HepG2 (cell line): ENCODE measurements at regions not wholly inside any gene's neighbourhood (a gene's known extent, or its start where the extent isn't known, plus 50 kb on each side); places are given as distances from the start of the nearest gene placed in this dataset.

Source experiments
- ATAC-seq: fragments of 200-7000 bp; cut with Tn5 transposase; 3 replicates; pipeline ENCODE4 v1.9.1; 2020; ENCODE audit warnings: mild to moderate bottlenecking, moderate library complexity
- BruUV-seq: library from RNA; stranded (reverse); fragments of 400-500 nt; replicated peaks from 2 replicates; lab custom pipeline; 2021; lab: Mats Ljungman, UMichigan
- CTCF ChIA-PET: fragments of 300-600 bp; formaldehyde crosslinking; extraction: SDS; loops from one replicate; lab custom pipeline; 2021; ENCODE audit warnings: low total read pairs, inconsistent platforms, low intra/inter-chr PET ratio; lab: Yijun Ruan, JAX
- POLR2A ChIA-PET: fragments of 350-600 bp; sonication (Branson Sonifier 250); formaldehyde crosslinking; loops from one replicate; lab custom pipeline; 2020; ENCODE audit warnings: antibody characterized with exemption, inconsistent platforms; lab: Yijun Ruan, JAX
- DNase-seq: peaks from one replicate; pipeline ENCODE4 v3.0.0-alpha.2; 2015; ENCODE audit warnings: low spot score
- FAIRE-seq: peaks from 3 replicates; lab custom pipeline; 2011; peaks lifted over from hg19 to GRCh38; lab: Jason Lieb, UNC
- H2AFZ ChIP-seq: one replicate; pipeline ENCODE4 v1.6.1; 2011; ENCODE audit warnings: low read length, inconsistent platforms
- H3K27ac ChIP-seq: fragments of 300-600 bp; 3 replicates; pipeline ENCODE4 v1.8.0; 2011; ENCODE audit warnings: mixed run types, mild to moderate bottlenecking, mixed read lengths, low read length, inconsistent platforms; ENCODE audit not compliant: insufficient read depth; ENCODE audit errors: extremely low read length
- H3K27me3 ChIP-seq, 2 experiments: fragments of 200-600 bp in 1 of 2; 2 replicates in 1 of 2; 3 replicates in 1 of 2; pipeline versions ENCODE4 v1.6.0 to v1.8.0; 2011; ENCODE audit warnings: low read length in 2 of 2, mild to moderate bottlenecking in 2 of 2, moderate library complexity in 2 of 2, inconsistent platforms in 1 of 2; ENCODE audit not compliant: insufficient read depth in 2 of 2, control insufficient read depth in 1 of 2
- H3K36me3 ChIP-seq, 2 experiments: fragments of 200-600 bp in 1 of 2; replicated peaks in 1 of 2; 2 replicates in 1 of 2; 3 replicates in 1 of 2; pipeline versions ENCODE4 v1.5.1 to v1.8.0; 2011; ENCODE audit warnings: low read length in 2 of 2, inconsistent platforms in 1 of 2; ENCODE audit not compliant: insufficient read depth in 2 of 2, control insufficient read depth in 1 of 2
- H3K4me1 ChIP-seq: 2 replicates; pipeline ENCODE4 v1.5.1; 2012; ENCODE audit warnings: low read length, inconsistent platforms; ENCODE audit not compliant: insufficient read depth
- H3K4me2 ChIP-seq: 2 replicates; pipeline ENCODE4 v1.6.0; 2011; ENCODE audit warnings: low read depth, low read length, inconsistent platforms
- H3K4me3 ChIP-seq, 3 experiments: fragments of 200-600 bp in 1 of 3; sonication (generic), shearing (Covaris generic) in 1 of 3; replicated peaks in 1 of 3; 2 replicates each; pipeline ENCODE4 v1.5.1; 2011 to 2016; ENCODE audit warnings: low read length in 3 of 3, inconsistent platforms in 2 of 3, low read depth in 2 of 3, mild to moderate bottlenecking in 2 of 3, control low read depth in 1 of 3, mixed read lengths in 1 of 3; ENCODE audit not compliant: insufficient read depth in 1 of 3
- H3K79me2 ChIP-seq: one replicate; pipeline ENCODE4 v1.6.1; 2011; ENCODE audit warnings: low read length, inconsistent platforms; ENCODE audit not compliant: insufficient read depth
- H3K9ac ChIP-seq: 2 replicates; pipeline ENCODE4 v1.6.0; 2011; ENCODE audit warnings: mild to moderate bottlenecking, low read depth, low read length, inconsistent platforms; ENCODE audit not compliant: insufficient read depth
- H3K9me3 ChIP-seq: 2 replicates; pipeline ENCODE4 v1.5.1; 2012; ENCODE audit warnings: mild to moderate bottlenecking, low read length
- H4K20me1 ChIP-seq: 2 replicates; pipeline ENCODE4 v1.6.0; 2011; ENCODE audit warnings: inconsistent platforms, mild to moderate bottlenecking, low read length, moderate library complexity; ENCODE audit not compliant: insufficient read depth
- HOXA3 ChIP-seq: sonication (generic); formaldehyde crosslinking; IDR thresholded peaks from 2 replicates; pipeline ENCODE4 v1.5.0; 2020; ENCODE audit warnings: missing genetic modification reagents
- KLF16 ChIP-seq, 2 experiments: sonication (generic) in 1 of 2; formaldehyde crosslinking in 1 of 2; IDR thresholded peaks; 2 replicates each; pipeline versions ENCODE4 v1.6.1 to v1.8.0; 2016 to 2023; ENCODE audit warnings: missing genetic modification reagents in 2 of 2, missing compliant biosample characterization in 1 of 2
- MED8 ChIP-seq: sonication (generic); formaldehyde crosslinking; IDR thresholded peaks from 2 replicates; pipeline ENCODE4 v1.8.1; 2023; ENCODE audit warnings: mild to moderate bottlenecking, missing genetic modification reagents; ENCODE audit not compliant: insufficient replicate concordance
- NFKBIZ ChIP-seq: IDR thresholded peaks from 2 replicates; pipeline ENCODE4 v1.6.1; 2018; ENCODE audit warnings: missing genetic modification reagents, missing compliant biosample characterization
- PAWR ChIP-seq: sonication (generic); formaldehyde crosslinking; IDR thresholded peaks from 2 replicates; pipeline ENCODE4 v1.4.0; 2020; ENCODE audit warnings: missing genetic modification reagents, mild to moderate bottlenecking, borderline replicate concordance
- RBM39 ChIP-seq: fragments of 200-400 bp; formaldehyde crosslinking; IDR thresholded peaks from one replicate; pipeline ENCODE4 v1.6.1; 2018; ENCODE audit warnings: antibody characterized with exemption, mild to moderate bottlenecking, low read depth, low read length; ENCODE audit not compliant: poor library complexity, severe bottlenecking
- REPIN1 ChIP-seq: sonication (generic); formaldehyde crosslinking; IDR thresholded peaks from 2 replicates; pipeline ENCODE4 v1.8.0; 2022; ENCODE audit warnings: missing genetic modification reagents, low read depth, mild to moderate bottlenecking, borderline replicate concordance
- SMARCC2 ChIP-seq: fragments of 450-650 bp; IDR thresholded peaks from 2 replicates; pipeline ENCODE4 v1.6.1; 2017; ENCODE audit warnings: antibody characterized with exemption, mild to moderate bottlenecking
- SOX6 ChIP-seq, 2 experiments: fragments of 450-650 bp in 1 of 2; sonication (generic) in 1 of 2; formaldehyde crosslinking in 1 of 2; IDR thresholded peaks; 2 replicates each; pipeline versions ENCODE4 v1.4.0 to v1.6.1; 2017 to 2020; ENCODE audit warnings: antibody characterized with exemption in 1 of 2, mild to moderate bottlenecking in 1 of 2, missing genetic modification reagents in 1 of 2
- ZBTB1 ChIP-seq: sonication (generic); formaldehyde crosslinking; IDR thresholded peaks from 2 replicates; pipeline ENCODE4 v1.4.0; 2020; ENCODE audit warnings: missing genetic modification reagents, borderline replicate concordance
- ZBTB37 ChIP-seq: sonication (generic); formaldehyde crosslinking; IDR thresholded peaks from 2 replicates; pipeline ENCODE4 v1.4.0; 2020; ENCODE audit warnings: mild to moderate bottlenecking, missing genetic modification reagents
- ZNF333 ChIP-seq: sonication (generic); formaldehyde crosslinking; IDR thresholded peaks from 2 replicates; pipeline ENCODE4 v1.4.0; 2020; ENCODE audit warnings: mild to moderate bottlenecking, missing genetic modification reagents, borderline replicate concordance
- ZNF720 ChIP-seq: sonication (generic); formaldehyde crosslinking; IDR thresholded peaks from 2 replicates; pipeline ENCODE4 v1.4.0; 2020; ENCODE audit warnings: missing genetic modification reagents
- ZSCAN29 ChIP-seq: sonication (generic); formaldehyde crosslinking; conservative IDR thresholded peaks from 2 replicates; pipeline ENCODE4 v1.4.0; 2020; ENCODE audit warnings: mild to moderate bottlenecking, missing genetic modification reagents
- WGBS: methylation state at CpG from one replicate; pipeline ENCODE4 v1.1.6; 2017; ENCODE audit warnings: low lambda C conversion rate; 5-methylcytosine and 5-hydroxymethylcytosine counted together
- in situ Hi-C: cut with HindIII; loops from 2 replicates; pipeline ENCODE4 v1.10.0; 2017; ENCODE audit warnings: low pct_unique_long_range_greater_than_20kb; ENCODE audit not compliant: extremely low pct_ligation_motif_present
- intact Hi-C: fragments of 100-400 bp; cut with micrococcal nuclease; formaldehyde crosslinking; loops from one replicate; pipeline ENCODE4 v1.10.0; 2022; ENCODE audit not compliant: unreplicated experiment
- TF ChIP-seq, protein P1 (sequence below): sonication (generic); formaldehyde crosslinking; IDR thresholded peaks from 2 replicates; pipeline ENCODE4 v1.5.0; 2020; ENCODE audit warnings: missing genetic modification reagents
- TF ChIP-seq, protein P2 (sequence below): sonication (generic); formaldehyde crosslinking; IDR thresholded peaks from 2 replicates; pipeline ENCODE4 v1.9.0; 2022; ENCODE audit warnings: missing genetic modification reagents, mild to moderate bottlenecking, borderline replicate concordance

- H3K4me3 ChIP-seq: no peak overlapping the region
- in situ Hi-C loops (no loop called here), intact Hi-C loops (no loop called here)
- TF ChIP-seq SOX6 (IDR thresholded peaks at IDR 0.05) (no peak), SOX6 (CRISPR knock-in tag; IDR thresholded peaks at IDR 0.05) (no peak), ZNF333 (CRISPR knock-in tag) (no peak), PAWR (no peak), HOXA3 (CRISPR knock-in tag) (no peak), REPIN1 (CRISPR knock-in tag) (no peak), SMARCC2 (no peak), ZBTB37 (CRISPR knock-in tag) (no peak), KLF16 (CRISPR knock-in tag; IDR thresholded peaks at IDR 0.05) (no peak), ZNF720 (CRISPR knock-in tag) (no peak), MED8 (CRISPR knock-in tag) (no peak), RBM39 (no peak), ZBTB1 (CRISPR knock-in tag) (no peak), NFKBIZ (no peak), ZSCAN29 (CRISPR knock-in tag) (no peak)
- TF ChIP-seq, protein P1, sequence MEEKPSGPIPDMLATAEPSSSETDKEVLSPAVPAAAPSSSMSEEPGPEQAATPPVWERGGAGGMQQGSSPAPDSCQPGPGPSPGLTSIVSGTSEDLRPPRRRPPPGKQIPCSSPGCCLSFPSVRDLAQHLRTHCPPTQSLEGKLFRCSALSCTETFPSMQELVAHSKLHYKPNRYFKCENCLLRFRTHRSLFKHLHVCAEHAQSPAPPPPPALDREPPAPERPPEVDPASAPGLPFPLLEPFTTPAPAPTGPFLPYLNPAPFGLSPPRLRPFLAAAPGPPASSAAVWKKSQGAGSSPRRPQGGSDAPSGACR (CRISPR knock-in tag): no peak
- TF ChIP-seq, protein P2, sequence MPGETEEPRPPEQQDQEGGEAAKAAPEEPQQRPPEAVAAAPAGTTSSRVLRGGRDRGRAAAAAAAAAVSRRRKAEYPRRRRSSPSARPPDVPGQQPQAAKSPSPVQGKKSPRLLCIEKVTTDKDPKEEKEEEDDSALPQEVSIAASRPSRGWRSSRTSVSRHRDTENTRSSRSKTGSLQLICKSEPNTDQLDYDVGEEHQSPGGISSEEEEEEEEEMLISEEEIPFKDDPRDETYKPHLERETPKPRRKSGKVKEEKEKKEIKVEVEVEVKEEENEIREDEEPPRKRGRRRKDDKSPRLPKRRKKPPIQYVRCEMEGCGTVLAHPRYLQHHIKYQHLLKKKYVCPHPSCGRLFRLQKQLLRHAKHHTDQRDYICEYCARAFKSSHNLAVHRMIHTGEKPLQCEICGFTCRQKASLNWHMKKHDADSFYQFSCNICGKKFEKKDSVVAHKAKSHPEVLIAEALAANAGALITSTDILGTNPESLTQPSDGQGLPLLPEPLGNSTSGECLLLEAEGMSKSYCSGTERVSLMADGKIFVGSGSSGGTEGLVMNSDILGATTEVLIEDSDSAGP (CRISPR knock-in tag): no peak
- H3K36me3 ChIP-seq: no peaks in the 10 kb centered on the region
- no peaks in the 10 kb centered on the region for H3K4me1 ChIP-seq
- ChIA-PET CTCF (no interaction called here), POLR2A (no interaction called here)
- no TSS peak for BruUV-seq
- no peak for FAIRE-seq
- ATAC-seq: no peak
- no peaks in the 10 kb centered on the region for H4K20me1 ChIP-seq
- no peaks in the 10 kb centered on the region for H3K9me3 ChIP-seq
- no peak overlapping the region for H3K9ac ChIP-seq
- no peaks in the 10 kb centered on the region for H3K79me2 ChIP-seq
- H3K27me3 ChIP-seq: peaks cover 0 to 5% of the 10 kb centered on the region in 2 experiments; a peak in 1 of 5 replicates
- no peak for DNase-seq
- WGBS: 8% methylated on average over 6 of the region's 12 CpGs
- no peak overlapping the region for H2AFZ ChIP-seq
- no peak overlapping the region for H3K27ac ChIP-seq
- H3K4me2 ChIP-seq: no peak overlapping the region
Measured at GRCh38 chr14:71758229-71758951, 173.8 kb upstream of the RGS6 start.
